ENCODE measurements at regions not wholly inside any gene's neighbourhood (a gene's known extent, or its start where the extent isn't known, plus 50 kb on each side); places are given as distances from the start of the nearest gene placed in this dataset.

GRCh38 chr7:131683536-131684125, 127.2 kb upstream of the PODXL start:
- H3K4me2 ChIP-seq (ENCODE audit: low read depth, low read length), result no peak overlapping the region
- no peak overlapping the region for H2BK120ac ChIP-seq (ENCODE audit: low read depth, low read length)
- H3K23ac ChIP-seq (ENCODE audit: low read depth, low read length), result no peak overlapping the region
- H3K4me1 ChIP-seq (ENCODE audit: control insufficient read depth, insufficient read depth, low read length), result no peaks in the 10 kb centered on the region
- H3K9me1 ChIP-seq (ENCODE audit: insufficient read depth, low read length), result no peaks in the 10 kb centered on the region
- H3K9me3 ChIP-seq (ENCODE audit: control insufficient read depth, insufficient read depth, low read length), result no peaks in the 10 kb centered on the region
- peaks cover 26% of the 10 kb centered on the region for H3K27me3 ChIP-seq (ENCODE audit: control insufficient read depth, insufficient read depth, low read length)
- no peaks in the 10 kb centered on the region for H3K36me3 ChIP-seq (ENCODE audit: control insufficient read depth, insufficient read depth, low read length)
- POLR2A ChIA-PET (ENCODE audit: unreplicated experiment), result no interaction called here
- no peak overlapping the region for H3K27ac ChIP-seq (ENCODE audit: insufficient read depth, low read length)
- H3K14ac ChIP-seq (replicated peaks; ENCODE audit: low read depth, low read length), result no peak overlapping the region
- H4K20me1 ChIP-seq (ENCODE audit: insufficient read depth, low read length), result no peaks in the 10 kb centered on the region
- H2AK5ac ChIP-seq (ENCODE audit: low read depth, low read length), result no peak overlapping the region
- no peak overlapping the region for H4K8ac ChIP-seq (ENCODE audit: low read depth in 2 of 2, low read length in 2 of 2)
- no peak overlapping the region for H2AK9ac ChIP-seq (replicated peaks; ENCODE audit: low read depth, low read length, poor library complexity)
- no peak for DNase-seq
- no peak overlapping the region for H2BK20ac ChIP-seq (ENCODE audit: low read depth, low read length)
- H3K4ac ChIP-seq (ENCODE audit: low read depth, low read length), result no peak overlapping the region
- in situ Hi-C loops (cut with MboI; ENCODE audit: low sequenced_read_pairs), result no loop called here
- dilution Hi-C loops (cut with HindIII; ENCODE audit: low sequenced_read_pairs, unreplicated experiment), result no loop called here
- H2BK15ac ChIP-seq (ENCODE audit: low read depth, low read length), result no peak overlapping the region
- no TSS peak for BruUV-seq (replicated peaks)
- no peak for TF ChIP-seq BHLHE40 (IDR thresholded peaks at IDR 0.05; ENCODE audit: low read depth, low read length)
- TF ChIP-seq NFE2L2 (IDR thresholded peaks at IDR 0.05; ENCODE audit: low read depth, low read length), result no peak
- no peak for TF ChIP-seq RCOR1 (IDR thresholded peaks at IDR 0.05; ENCODE audit: insufficient replicate concordance, low read length)
- no peak for TF ChIP-seq CHD1 (IDR thresholded peaks at IDR 0.05; ENCODE audit: low read depth, low read length)
- TF ChIP-seq CEBPB (IDR thresholded peaks at IDR 0.05; ENCODE audit: low read depth, low read length), result no peak
- no peak for TF ChIP-seq RFX5 (IDR thresholded peaks at IDR 0.05; ENCODE audit: low read depth, low read length)
- TF ChIP-seq FOS (IDR thresholded peaks at IDR 0.05; ENCODE audit: low read depth, low read length), result no peak
- TF ChIP-seq, protein P1, sequence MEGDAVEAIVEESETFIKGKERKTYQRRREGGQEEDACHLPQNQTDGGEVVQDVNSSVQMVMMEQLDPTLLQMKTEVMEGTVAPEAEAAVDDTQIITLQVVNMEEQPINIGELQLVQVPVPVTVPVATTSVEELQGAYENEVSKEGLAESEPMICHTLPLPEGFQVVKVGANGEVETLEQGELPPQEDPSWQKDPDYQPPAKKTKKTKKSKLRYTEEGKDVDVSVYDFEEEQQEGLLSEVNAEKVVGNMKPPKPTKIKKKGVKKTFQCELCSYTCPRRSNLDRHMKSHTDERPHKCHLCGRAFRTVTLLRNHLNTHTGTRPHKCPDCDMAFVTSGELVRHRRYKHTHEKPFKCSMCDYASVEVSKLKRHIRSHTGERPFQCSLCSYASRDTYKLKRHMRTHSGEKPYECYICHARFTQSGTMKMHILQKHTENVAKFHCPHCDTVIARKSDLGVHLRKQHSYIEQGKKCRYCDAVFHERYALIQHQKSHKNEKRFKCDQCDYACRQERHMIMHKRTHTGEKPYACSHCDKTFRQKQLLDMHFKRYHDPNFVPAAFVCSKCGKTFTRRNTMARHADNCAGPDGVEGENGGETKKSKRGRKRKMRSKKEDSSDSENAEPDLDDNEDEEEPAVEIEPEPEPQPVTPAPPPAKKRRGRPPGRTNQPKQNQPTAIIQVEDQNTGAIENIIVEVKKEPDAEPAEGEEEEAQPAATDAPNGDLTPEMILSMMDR (conservative IDR thresholded peaks at IDR 0.05; ENCODE audit: low read depth, low read length), result no peak
- TF ChIP-seq MXI1 (IDR thresholded peaks at IDR 0.05; ENCODE audit: borderline replicate concordance, low read depth, low read length), result no peak
- TF ChIP-seq MAZ (IDR thresholded peaks at IDR 0.05; ENCODE audit: borderline replicate concordance, low read depth, low read length), result no peak
- TF ChIP-seq SMC3 (IDR thresholded peaks at IDR 0.05; ENCODE audit: low read depth, low read length), result no peak
- no peak for TF ChIP-seq MAFK (IDR thresholded peaks at IDR 0.05; ENCODE audit: low read depth, low read length)
- TF ChIP-seq RAD21 (IDR thresholded peaks at IDR 0.05; ENCODE audit: low read length), result no peak
- no peak for TF ChIP-seq ELK1 (IDR thresholded peaks at IDR 0.05; ENCODE audit: borderline replicate concordance, low read depth, low read length)
- TF ChIP-seq USF2 (IDR thresholded peaks at IDR 0.05; ENCODE audit: low read depth, low read length), result no peak
- TF ChIP-seq POLR2A (IDR thresholded peaks at IDR 0.05; ENCODE audit: low read depth, low read length), result no peak
- no peak overlapping the region for H3K18ac ChIP-seq (ENCODE audit: low read depth, low read length)
- H3K79me1 ChIP-seq (ENCODE audit: low read depth in 1 of 2, low read length in 2 of 2), result no peaks in the 10 kb centered on the region
- no peak overlapping the region for H2AFZ ChIP-seq (replicated peaks; ENCODE audit: low read length, poor library complexity)
- ATAC-seq (ENCODE audit: low read depth), result no peak
- intact Hi-C loops (cut with micrococcal nuclease), result loop anchor here (10.0 kb wide), 2 partner anchors 361 to 571 kb away; no protein-coding TSS in a partner anchor
- H4K5ac ChIP-seq (ENCODE audit: low read depth, low read length), result no peak overlapping the region
- 37% methylated on average over 4 of the region's 5 CpGs; no CpG with 5 or more reads in 1 of the 2 experiments for WGBS, 2 experiments (ENCODE audit: extremely low coverage in 2 of 2, insufficient read length in 1 of 2)
- H2BK5ac ChIP-seq (ENCODE audit: low read depth, low read length, poor library complexity, severe bottlenecking), result no peak overlapping the region
- no peak overlapping the region for H4K91ac ChIP-seq (ENCODE audit: insufficient read depth, low read depth, low read length)
- CTCF ChIA-PET, result no interaction called here
- no peak overlapping the region for H3K9ac ChIP-seq (ENCODE audit: low read depth, low read length)
- H3K56ac ChIP-seq (ENCODE audit: extremely low read depth, insufficient read depth, low read length), result no peak overlapping the region
- H3K4me3 ChIP-seq (ENCODE audit: insufficient read depth, low read depth, low read length), result no peak overlapping the region

Data from IMR-90 (cell line).